HTR-8/SVneo (cell line): ENCODE measurements at regions not wholly inside any gene's neighbourhood (a gene's known extent, or its start where the extent isn't known, plus 50 kb on each side); places are given as distances from the start of the nearest gene placed in this dataset.
"Not testable (repeated sequence)": the region's sequence is repeated elsewhere in the genome, so short reads cannot be mapped to it uniquely, and the experiment has no call there.

ENCODE experiments used
- DNase-seq: peaks from one replicate; pipeline ENCODE4 v3.0.0; 2011; ENCODE audit warnings: low spot score, mixed read lengths; ENCODE audit not compliant: insufficient read length
- FAIRE-seq: peaks from 2 replicates; lab custom pipeline; 2011; peaks lifted over from hg19 to GRCh38; lab: Jason Lieb, UNC

GRCh38 chr6:170221052-170221752, 69.7 kb downstream of the DLL1 start:
- DNase-seq = no peak
- no peak for FAIRE-seq

GRCh38 chr6:170213637-170214018, 77.2 kb downstream of the DLL1 start:
- DNase-seq, FAIRE-seq: not testable (repeated sequence)

- FAIRE-seq (no peak), DNase-seq (no peak)
Measured at GRCh38 chr6:170212956-170213636, 77.8 kb downstream of the DLL1 start.

GRCh38 chr6:170212051-170212756, 78.7 kb downstream of the DLL1 start:
- DNase-seq (no peak), FAIRE-seq (no peak)

GRCh38 chr6:170211404-170212025, 79.4 kb downstream of the DLL1 start:
- FAIRE-seq (no peak), DNase-seq (no peak)

- FAIRE-seq (no peak), DNase-seq (no peak)
Measured at GRCh38 chr6:170210651-170211403, 80.1 kb downstream of the DLL1 start.

GRCh38 chr6:170210026-170210390, 80.9 kb downstream of the DLL1 start:
- FAIRE-seq = no peak
- DNase-seq = no peak

- FAIRE-seq = no peak
- no peak for DNase-seq
Measured at GRCh38 chr6:170209354-170210025, 81.4 kb downstream of the DLL1 start.

GRCh38 chr6:170208651-170209353, 82.1 kb downstream of the DLL1 start:
- no peak for FAIRE-seq
- DNase-seq = no peak

- DNase-seq = no peak
- no peak for FAIRE-seq
Measured at GRCh38 chr6:170208182-170208601, 82.7 kb downstream of the DLL1 start.

- FAIRE-seq = no peak
- no peak for DNase-seq
Measured at GRCh38 chr6:170207586-170208181, 83.2 kb downstream of the DLL1 start.

- DNase-seq = no peak
- FAIRE-seq = no peak
Measured at GRCh38 chr6:170206851-170207431, 83.9 kb downstream of the DLL1 start.

- FAIRE-seq = peak; percentile 89
- no peak for DNase-seq
Measured at GRCh38 chr6:170206317-170206621, 84.6 kb downstream of the DLL1 start.

- FAIRE-seq = no peak
Measured at GRCh38 chr6:170205534-170206316, 85.2 kb downstream of the DLL1 start.

GRCh38 chr6:170205126-170205525, 85.8 kb downstream of the DLL1 start:
- DNase-seq = no peak
- peak; percentile 49 for FAIRE-seq

More at GRCh38 chr6:170205534-170206316, 85.2 kb downstream of the DLL1 start:
- no peak for DNase-seq

GRCh38 chr6:170203212-170203611, 87.7 kb downstream of the DLL1 start:
- FAIRE-seq = peak; percentile 9
- DNase-seq = no peak

- no peak for DNase-seq
- no peak for FAIRE-seq
Measured at GRCh38 chr6:170202416-170203135, 88.3 kb downstream of the DLL1 start.
